A549 (cell line): ENCODE measurements at regions not wholly inside any gene's neighbourhood (a gene's known extent, or its start where the extent isn't known, plus 50 kb on each side); places are given as distances from the start of the nearest gene placed in this dataset.

Experiments
- BHLHE40 ChIP-seq: IDR thresholded peaks from 2 replicates; pipeline ENCODE4 v1.6.1; 2012; ENCODE audit warnings: low read depth, low read length, inconsistent platforms
- CEBPB ChIP-seq, 2 experiments: fragments of >200 bp in 1 of 2; sonication (Bioruptor Twin) in 1 of 2; formaldehyde crosslinking in 1 of 2; IDR thresholded peaks; 2 replicates each; pipeline ENCODE4 v1.6.1; 2012 to 2016
- CHD4 ChIP-seq: fragments of 200-600 bp; sonication (generic); IDR thresholded peaks from 2 replicates; pipeline ENCODE4 v1.6.1; 2016; ENCODE audit warnings: antibody characterized with exemption, mild to moderate bottlenecking, borderline replicate concordance
- CTCF ChIP-seq: fragments of >200 bp; sonication (Bioruptor Twin); formaldehyde crosslinking; IDR thresholded peaks from 3 replicates; pipeline ENCODE4 v1.5.1; 2016
- EP300 ChIP-seq, 2 experiments: fragments of >200 bp; sonication (Bioruptor Twin); formaldehyde crosslinking; IDR thresholded peaks; 2 replicates in 1 of 2; 3 replicates in 1 of 2; pipeline ENCODE4 v1.6.1; 2016 to 2017
- GATA3 ChIP-seq: IDR thresholded peaks from 2 replicates; pipeline ENCODE4 v1.6.1; 2012; ENCODE audit warnings: borderline replicate concordance
- HOXA7 ChIP-seq: fragments of 250-450 bp; sonication (Bioruptor Pico); IDR thresholded peaks from 2 replicates; pipeline ENCODE4 v1.5.0; 2020; ENCODE audit warnings: mild to moderate bottlenecking, moderate library complexity
- KDM1A ChIP-seq: fragments of 200-600 bp; sonication (generic); IDR thresholded peaks from 2 replicates; pipeline ENCODE4 v1.6.1; 2016; ENCODE audit warnings: low read depth, mild to moderate bottlenecking
- KDM5A ChIP-seq: fragments of 200-600 bp; sonication (generic); IDR thresholded peaks from 2 replicates; pipeline ENCODE4 v1.6.1; 2016; ENCODE audit warnings: antibody characterized with exemption, mild to moderate bottlenecking
- MAX ChIP-seq: IDR thresholded peaks from 2 replicates; pipeline ENCODE4 v1.6.1; 2012
- MYC ChIP-seq: IDR thresholded peaks from 2 replicates; pipeline ENCODE4 v1.6.1; 2012; ENCODE audit warnings: mild to moderate bottlenecking, inconsistent platforms, low read length, improper control_type of control experiment, borderline replicate concordance
- NR3C1 ChIP-seq: fragments of >200 bp; sonication (Bioruptor Twin); formaldehyde crosslinking; IDR thresholded peaks from 3 replicates; pipeline ENCODE4 v1.6.1; 2017
- PBX3 ChIP-seq: IDR thresholded peaks from 2 replicates; pipeline ENCODE4 v1.6.1; 2012
- RCOR1 ChIP-seq: fragments of 150-350 bp; IDR thresholded peaks from 2 replicates; pipeline ENCODE4 v1.6.1; 2014; ENCODE audit warnings: antibody characterized with exemption, low read length, low read depth

- no peak for TF ChIP-seq CTCF
- TF ChIP-seq MYC, result no peak
- no peak for TF ChIP-seq GATA3
- TF ChIP-seq RCOR1, result no peak
- TF ChIP-seq PBX3, result no peak
- TF ChIP-seq EP300 (IDR thresholded peaks at IDR 0.05), result no peak
- no peak for TF ChIP-seq BHLHE40
- TF ChIP-seq CHD4, result no peak
- TF ChIP-seq NR3C1, result no peak
- no peak for TF ChIP-seq MAX
- no peak for TF ChIP-seq HOXA7
- no peak for TF ChIP-seq KDM5A
- no peak for TF ChIP-seq CEBPB (IDR thresholded peaks at IDR 0.05)
- no peak for TF ChIP-seq KDM1A
Measured at GRCh38 chr2:167336213-167336612, 447.9 kb downstream of the XIRP2 start.
